HepG2 (cell line): ENCODE measurements at regions not wholly inside any gene's neighbourhood (a gene's known extent, or its start where the extent isn't known, plus 50 kb on each side); places are given as distances from the start of the nearest gene placed in this dataset.

Experiments
- ATAC-seq: fragments of 200-7000 bp; cut with Tn5 transposase; 3 replicates; pipeline ENCODE4 v1.9.1; 2020; ENCODE audit warnings: mild to moderate bottlenecking, moderate library complexity
- BruUV-seq: library from RNA; stranded (reverse); fragments of 400-500 nt; replicated peaks from 2 replicates; lab custom pipeline; 2021; lab: Mats Ljungman, UMichigan
- CTCF ChIA-PET: fragments of 300-600 bp; formaldehyde crosslinking; extraction: SDS; loops from one replicate; lab custom pipeline; 2021; ENCODE audit warnings: low total read pairs, inconsistent platforms, low intra/inter-chr PET ratio; lab: Yijun Ruan, JAX
- POLR2A ChIA-PET: fragments of 350-600 bp; sonication (Branson Sonifier 250); formaldehyde crosslinking; loops from one replicate; lab custom pipeline; 2020; ENCODE audit warnings: antibody characterized with exemption, inconsistent platforms; lab: Yijun Ruan, JAX
- DNase-seq: peaks from one replicate; pipeline ENCODE4 v3.0.0-alpha.2; 2015; ENCODE audit warnings: low spot score
- FAIRE-seq: peaks from 3 replicates; lab custom pipeline; 2011; peaks lifted over from hg19 to GRCh38; lab: Jason Lieb, UNC
- H2AFZ ChIP-seq: one replicate; pipeline ENCODE4 v1.6.1; 2011; ENCODE audit warnings: low read length, inconsistent platforms
- H3K27ac ChIP-seq: fragments of 300-600 bp; 3 replicates; pipeline ENCODE4 v1.8.0; 2011; ENCODE audit warnings: mixed run types, mild to moderate bottlenecking, mixed read lengths, low read length, inconsistent platforms; ENCODE audit not compliant: insufficient read depth; ENCODE audit errors: extremely low read length
- H3K27me3 ChIP-seq, 2 experiments: fragments of 200-600 bp in 1 of 2; 2 replicates in 1 of 2; 3 replicates in 1 of 2; pipeline versions ENCODE4 v1.6.0 to v1.8.0; 2011; ENCODE audit warnings: low read length in 2 of 2, mild to moderate bottlenecking in 2 of 2, moderate library complexity in 2 of 2, inconsistent platforms in 1 of 2; ENCODE audit not compliant: insufficient read depth in 2 of 2, control insufficient read depth in 1 of 2
- H3K36me3 ChIP-seq, 2 experiments: fragments of 200-600 bp in 1 of 2; replicated peaks in 1 of 2; 2 replicates in 1 of 2; 3 replicates in 1 of 2; pipeline versions ENCODE4 v1.5.1 to v1.8.0; 2011; ENCODE audit warnings: low read length in 2 of 2, inconsistent platforms in 1 of 2; ENCODE audit not compliant: insufficient read depth in 2 of 2, control insufficient read depth in 1 of 2
- H3K4me1 ChIP-seq: 2 replicates; pipeline ENCODE4 v1.5.1; 2012; ENCODE audit warnings: low read length, inconsistent platforms; ENCODE audit not compliant: insufficient read depth
- H3K4me2 ChIP-seq: 2 replicates; pipeline ENCODE4 v1.6.0; 2011; ENCODE audit warnings: low read depth, low read length, inconsistent platforms
- H3K4me3 ChIP-seq, 3 experiments: fragments of 200-600 bp in 1 of 3; sonication (generic), shearing (Covaris generic) in 1 of 3; replicated peaks in 1 of 3; 2 replicates each; pipeline ENCODE4 v1.5.1; 2011 to 2016; ENCODE audit warnings: low read length in 3 of 3, inconsistent platforms in 2 of 3, low read depth in 2 of 3, mild to moderate bottlenecking in 2 of 3, control low read depth in 1 of 3, mixed read lengths in 1 of 3; ENCODE audit not compliant: insufficient read depth in 1 of 3
- H3K79me2 ChIP-seq: one replicate; pipeline ENCODE4 v1.6.1; 2011; ENCODE audit warnings: low read length, inconsistent platforms; ENCODE audit not compliant: insufficient read depth
- H3K9ac ChIP-seq: 2 replicates; pipeline ENCODE4 v1.6.0; 2011; ENCODE audit warnings: mild to moderate bottlenecking, low read depth, low read length, inconsistent platforms; ENCODE audit not compliant: insufficient read depth
- H3K9me3 ChIP-seq: 2 replicates; pipeline ENCODE4 v1.5.1; 2012; ENCODE audit warnings: mild to moderate bottlenecking, low read length
- H4K20me1 ChIP-seq: 2 replicates; pipeline ENCODE4 v1.6.0; 2011; ENCODE audit warnings: inconsistent platforms, mild to moderate bottlenecking, low read length, moderate library complexity; ENCODE audit not compliant: insufficient read depth
- HBP1 ChIP-seq: IDR thresholded peaks from 2 replicates; pipeline ENCODE4 v1.6.1; 2016; ENCODE audit warnings: low read depth, control low read depth
- KDM4B ChIP-seq: sonication (generic); formaldehyde crosslinking; IDR thresholded peaks from 2 replicates; pipeline ENCODE4 v1.4.0; 2020; ENCODE audit warnings: missing genetic modification reagents
- KLF13 ChIP-seq: sonication (generic); formaldehyde crosslinking; IDR thresholded peaks from 2 replicates; pipeline ENCODE4 v1.4.0; 2020; ENCODE audit warnings: mild to moderate bottlenecking, missing genetic modification reagents
- MED13 ChIP-seq: sonication (generic); formaldehyde crosslinking; IDR thresholded peaks from 2 replicates; pipeline ENCODE4 v1.5.0; 2020; ENCODE audit warnings: missing genetic modification reagents
- MXD4 ChIP-seq: IDR thresholded peaks from 2 replicates; pipeline ENCODE4 v1.6.1; 2016; ENCODE audit warnings: mild to moderate bottlenecking, missing biosample characterization, missing genetic modification reagents
- PRMT3 ChIP-seq: sonication (generic); formaldehyde crosslinking; IDR thresholded peaks from 2 replicates; pipeline ENCODE4 v1.8.1; 2022; ENCODE audit warnings: low read depth, mild to moderate bottlenecking, moderate library complexity, missing genetic modification reagents, borderline replicate concordance
- SIN3A ChIP-seq: IDR thresholded peaks from 2 replicates; pipeline ENCODE4 v1.6.1; 2011; ENCODE audit warnings: low read depth, mild to moderate bottlenecking, control low read depth, low read length, borderline replicate concordance
- TCF12 ChIP-seq, 2 experiments: fragments of 450-650 bp in 1 of 2; sonication (generic) in 1 of 2; formaldehyde crosslinking in 1 of 2; IDR thresholded peaks; 2 replicates each; pipeline versions ENCODE4 v1.6.1 to v1.8.0; 2017 to 2022; ENCODE audit warnings: antibody characterized with exemption in 1 of 2, mild to moderate bottlenecking in 1 of 2, missing genetic modification reagents in 1 of 2, moderate library complexity in 1 of 2
- TOPORS ChIP-seq: sonication (generic); formaldehyde crosslinking; IDR thresholded peaks from 2 replicates; pipeline ENCODE4 v1.8.0; 2023; ENCODE audit warnings: mild to moderate bottlenecking, missing genetic modification reagents
- ZBTB37 ChIP-seq: sonication (generic); formaldehyde crosslinking; IDR thresholded peaks from 2 replicates; pipeline ENCODE4 v1.4.0; 2020; ENCODE audit warnings: mild to moderate bottlenecking, missing genetic modification reagents
- ZBTB42 ChIP-seq: sonication (generic); formaldehyde crosslinking; IDR thresholded peaks from 2 replicates; pipeline ENCODE4 v1.5.0; 2020; ENCODE audit warnings: mild to moderate bottlenecking, missing genetic modification reagents
- ZBTB44 ChIP-seq: sonication (generic); formaldehyde crosslinking; IDR thresholded peaks from 2 replicates; pipeline ENCODE4 v1.4.0; 2020; ENCODE audit warnings: missing genetic modification reagents
- ZEB1 ChIP-seq: IDR thresholded peaks from 2 replicates; pipeline ENCODE4 v1.6.1; 2012; ENCODE audit warnings: mild to moderate bottlenecking, low read depth, inconsistent platforms; ENCODE audit not compliant: insufficient replicate concordance
- ZNF256 ChIP-seq: sonication (generic); formaldehyde crosslinking; conservative IDR thresholded peaks from 2 replicates; pipeline ENCODE4 v1.4.0; 2020; ENCODE audit warnings: missing genetic modification reagents
- ZNF563 ChIP-seq: sonication (generic); formaldehyde crosslinking; IDR thresholded peaks from 2 replicates; pipeline ENCODE4 v1.8.0; 2022; ENCODE audit warnings: mild to moderate bottlenecking, moderate library complexity, missing genetic modification reagents
- ZNF737 ChIP-seq: sonication (generic); formaldehyde crosslinking; IDR thresholded peaks from 2 replicates; pipeline ENCODE4 v1.5.0; 2020; ENCODE audit warnings: missing genetic modification reagents, mild to moderate bottlenecking, borderline replicate concordance
- WGBS: methylation state at CpG from one replicate; pipeline ENCODE4 v1.1.6; 2017; ENCODE audit warnings: low lambda C conversion rate; 5-methylcytosine and 5-hydroxymethylcytosine counted together
- in situ Hi-C: cut with HindIII; loops from 2 replicates; pipeline ENCODE4 v1.10.0; 2017; ENCODE audit warnings: low pct_unique_long_range_greater_than_20kb; ENCODE audit not compliant: extremely low pct_ligation_motif_present
- intact Hi-C: fragments of 100-400 bp; cut with micrococcal nuclease; formaldehyde crosslinking; loops from one replicate; pipeline ENCODE4 v1.10.0; 2022; ENCODE audit not compliant: unreplicated experiment
- TF ChIP-seq, protein P1 (sequence below): sonication (generic); formaldehyde crosslinking; conservative IDR thresholded peaks from 2 replicates; pipeline ENCODE4 v1.8.0; 2022; ENCODE audit warnings: missing genetic modification reagents

- TF ChIP-seq, protein P1, sequence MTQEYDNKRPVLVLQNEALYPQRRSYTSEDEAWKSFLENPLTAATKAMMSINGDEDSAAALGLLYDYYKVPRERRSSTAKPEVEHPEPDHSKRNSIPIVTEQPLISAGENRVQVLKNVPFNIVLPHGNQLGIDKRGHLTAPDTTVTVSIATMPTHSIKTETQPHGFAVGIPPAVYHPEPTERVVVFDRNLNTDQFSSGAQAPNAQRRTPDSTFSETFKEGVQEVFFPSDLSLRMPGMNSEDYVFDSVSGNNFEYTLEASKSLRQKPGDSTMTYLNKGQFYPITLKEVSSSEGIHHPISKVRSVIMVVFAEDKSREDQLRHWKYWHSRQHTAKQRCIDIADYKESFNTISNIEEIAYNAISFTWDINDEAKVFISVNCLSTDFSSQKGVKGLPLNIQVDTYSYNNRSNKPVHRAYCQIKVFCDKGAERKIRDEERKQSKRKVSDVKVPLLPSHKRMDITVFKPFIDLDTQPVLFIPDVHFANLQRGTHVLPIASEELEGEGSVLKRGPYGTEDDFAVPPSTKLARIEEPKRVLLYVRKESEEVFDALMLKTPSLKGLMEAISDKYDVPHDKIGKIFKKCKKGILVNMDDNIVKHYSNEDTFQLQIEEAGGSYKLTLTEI (CRISPR knock-in tag), result no peak
- TF ChIP-seq ZBTB44 (no peak), ZNF737 (no peak)
- TF ChIP-seq, all 625 proteins: peak for 0
Measured at GRCh38 chr4:175325230-175325629, 407.1 kb downstream of the ADAM29 start (continued).

DNA sequence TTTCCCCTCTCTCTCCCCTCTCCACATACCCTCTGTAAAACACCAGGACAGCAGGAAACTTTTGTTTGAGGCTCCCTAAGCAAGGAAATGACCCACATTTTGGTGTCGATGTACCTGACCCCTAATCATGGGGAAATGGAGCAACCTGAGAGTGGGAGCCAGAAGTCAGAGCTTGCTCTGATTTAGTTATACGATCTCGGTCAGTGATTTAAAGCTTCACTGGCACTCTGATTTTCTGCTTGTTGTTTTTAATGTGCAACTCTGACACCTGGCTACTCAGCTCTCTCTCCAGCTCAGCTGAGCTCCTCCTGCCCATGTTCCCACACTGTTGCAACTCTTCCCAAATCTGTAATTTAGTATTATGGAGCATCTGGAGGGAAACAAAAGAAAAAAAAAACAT, 408.6 kb downstream of the ADAM29 start:
- DNase-seq, result no peak
- Histone ChIP-seq H3K27ac (no peak overlapping the region), H3K4me2 (no peak overlapping the region), H3K36me3 (no peaks in the 10 kb centered on the region), H3K79me2 (no peaks in the 10 kb centered on the region), H3K9ac (no peak overlapping the region), H3K4me1 (no peaks in the 10 kb centered on the region), H3K4me3 (no peak overlapping the region), H3K9me3 (peaks cover 55% of the 10 kb centered on the region), H2AFZ (no peak overlapping the region), H3K27me3 (no peaks in the 10 kb centered on the region), H4K20me1 (no peaks in the 10 kb centered on the region)
- ATAC-seq, result no peak
- no peak for FAIRE-seq
- in situ Hi-C loops, result no loop called here
- no TSS peak for BruUV-seq
- CTCF ChIA-PET, result no interaction called here
- WGBS, result 3% methylated on average over 3 of the region's 3 CpGs
- POLR2A ChIA-PET, result no interaction called here
- TF ChIP-seq ZBTB42 (CRISPR knock-in tag) (no peak), HBP1 (CRISPR knock-in tag) (no peak), TOPORS (CRISPR knock-in tag) (no peak), ZNF563 (CRISPR knock-in tag) (no peak), ZNF256 (CRISPR knock-in tag) (no peak), SIN3A (no peak), MXD4 (CRISPR knock-in tag) (no peak), PRMT3 (CRISPR knock-in tag) (no peak), KDM4B (CRISPR knock-in tag) (no peak), MED13 (CRISPR knock-in tag) (no peak), TCF12 (IDR thresholded peaks at IDR 0.05) (no peak), TCF12 (CRISPR knock-in tag; IDR thresholded peaks at IDR 0.05) (no peak), ZBTB37 (CRISPR knock-in tag) (no peak), KLF13 (CRISPR knock-in tag) (no peak), ZEB1 (no peak)
- intact Hi-C loops, result no loop called here
